Activated naive CD4-positive, alpha-beta T cell treated with anti-CD3 and anti-CD28 coated beads, Interleukin-2, amount 50 U/mL, for 72 hours (primary cell): ENCODE measurements at regions not wholly inside any gene's neighbourhood (a gene's known extent, or its start where the extent isn't known, plus 50 kb on each side); places are given as distances from the start of the nearest gene placed in this dataset.
"Not testable (repeated sequence)": the region's sequence is repeated elsewhere in the genome, so short reads cannot be mapped to it uniquely, and the experiment has no call there.

Source experiments
- ATAC-seq, 2 donors: fragments of 150-1000 bp; cut with Tn5 transposase; 2 replicates each; pipeline ENCODE4 v1.10.0; 2021; ENCODE audit warnings: mild to moderate bottlenecking in 2 of 2, moderate library complexity in 2 of 2
- DNase-seq, 2 donors: peaks; one replicate each; pipeline ENCODE4 v3.0.0; 2021 to 2022; ENCODE audit warnings: low spot score in 2 of 2
- H3K27ac Mint-ChIP-seq, 2 donors: one replicate each; pipeline ENCODE4 v1.8.0; 2022; ENCODE audit warnings: mild to moderate bottlenecking in 2 of 2, mixed read lengths in 2 of 2
- H3K36me3 Mint-ChIP-seq, 2 donors: one replicate each; pipeline ENCODE4 v1.8.0; 2022; ENCODE audit warnings: mixed read lengths in 2 of 2
- H3K9me3 Mint-ChIP-seq, 2 donors: one replicate each; pipeline ENCODE4 v1.8.0; 2022; ENCODE audit warnings: mixed read lengths in 2 of 2

DNA sequence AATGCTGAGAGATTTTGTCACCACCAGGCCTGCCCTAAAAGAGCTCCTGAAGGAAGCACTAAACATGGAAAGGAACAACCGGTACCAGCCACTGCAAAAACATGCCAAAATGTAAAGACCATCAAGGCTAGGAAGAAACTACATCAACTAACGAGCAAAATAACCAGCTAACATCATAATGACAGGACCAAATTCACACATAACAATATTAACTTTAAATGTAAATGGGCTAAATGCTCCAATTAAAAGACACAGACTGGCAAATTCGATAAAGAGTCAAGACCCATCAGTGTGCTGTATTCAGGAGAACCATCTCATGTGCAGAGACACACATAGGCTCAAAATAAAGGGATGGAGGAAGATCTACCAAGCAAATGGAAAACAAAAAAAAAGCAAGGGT lies 163.8 kb upstream of the RPS6KA2 start:
- H3K36me3 Mint-ChIP-seq, H3K27ac Mint-ChIP-seq, H3K9me3 Mint-ChIP-seq, ATAC-seq, DNase-seq: not testable (repeated sequence)

DNA sequence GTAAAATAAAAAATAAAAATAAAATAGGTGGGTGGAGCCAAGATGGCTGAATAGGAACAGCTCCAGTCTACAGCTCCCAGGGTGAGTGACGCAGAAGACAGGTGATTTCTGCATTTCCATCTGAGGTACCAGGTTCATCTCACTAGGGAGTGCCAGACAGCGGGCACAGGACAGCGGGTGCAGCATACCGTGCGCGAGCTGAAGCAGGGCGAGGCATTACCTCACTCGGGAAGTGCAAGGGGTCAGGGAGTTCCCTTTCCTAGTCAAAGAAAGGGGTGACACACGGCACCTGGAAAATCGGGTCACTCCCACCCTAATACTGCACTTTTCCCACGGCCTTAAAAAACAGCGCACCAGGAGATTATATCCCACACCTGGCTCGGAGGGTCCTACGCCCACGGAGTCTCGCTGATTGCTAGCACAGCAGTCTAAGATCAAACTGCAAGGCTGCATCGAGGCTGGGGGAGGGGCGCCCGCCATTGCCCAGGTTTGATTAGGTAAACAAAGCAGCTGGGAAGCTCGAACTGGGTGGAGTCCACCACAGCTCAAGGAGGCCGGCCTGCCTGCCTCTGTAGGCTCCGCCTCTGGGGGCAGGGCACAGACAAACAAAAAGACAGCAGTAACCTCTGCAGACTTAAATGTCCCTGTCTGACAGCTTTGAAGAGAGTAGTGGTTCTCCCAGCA lies 161.9 kb upstream of the RPS6KA2 start:
- H3K36me3 Mint-ChIP-seq, H3K27ac Mint-ChIP-seq, DNase-seq, H3K9me3 Mint-ChIP-seq, ATAC-seq: not testable (repeated sequence)

DNA sequence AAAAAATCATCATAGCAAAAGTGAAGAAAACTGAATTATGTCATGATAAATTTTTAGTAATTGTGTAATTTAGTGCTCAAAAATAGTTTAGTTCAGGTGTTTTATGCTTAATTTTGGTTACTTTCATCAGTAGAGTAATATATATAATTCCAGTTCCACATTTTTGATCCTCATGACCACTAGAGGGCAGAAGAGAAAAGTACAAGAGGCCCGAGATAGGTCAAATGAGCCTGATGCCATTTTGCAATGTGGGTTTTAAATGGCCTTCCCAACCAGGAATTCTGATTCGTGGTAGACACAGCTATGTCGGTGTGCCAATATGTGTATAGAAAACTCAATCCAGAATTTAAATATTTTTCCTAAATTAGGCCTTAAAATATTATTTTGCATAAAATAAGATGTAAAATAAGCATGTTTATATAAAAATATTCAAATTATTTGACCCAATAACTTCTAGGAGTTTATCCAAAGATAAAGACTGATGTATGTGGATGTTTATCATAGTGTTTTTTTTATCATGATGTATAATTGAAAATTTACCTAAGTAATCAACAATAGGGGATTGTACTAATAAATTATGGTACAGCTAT lies 159.7 kb upstream of the RPS6KA2 start:
- Mint-ChIP-seq H3K9me3 (no peaks in the 10 kb centered on the region), H3K27ac (no peak overlapping the region), H3K36me3 (no peaks in the 10 kb centered on the region)
- DNase-seq (no peak), ATAC-seq (peak in 1 of 2 donors; percentile 54)

DNA sequence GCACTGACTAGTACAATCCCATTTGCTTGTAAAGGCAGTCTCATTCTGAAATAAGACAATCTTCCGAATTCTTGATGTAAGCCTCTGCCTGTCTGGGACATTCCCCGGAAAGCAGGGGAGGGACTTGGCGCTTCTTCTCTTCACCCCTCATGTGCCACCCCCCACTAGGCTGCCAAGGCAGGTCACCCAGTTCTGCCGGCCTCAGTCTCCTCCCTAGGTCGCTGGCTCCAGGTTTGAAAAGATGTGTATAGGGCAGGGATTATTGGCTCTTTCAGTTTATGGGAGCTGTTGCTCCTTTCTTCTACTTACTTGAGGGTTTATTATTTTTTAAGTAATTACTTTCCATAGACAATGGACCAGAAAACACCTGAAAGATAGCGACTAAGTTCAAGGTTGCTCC lies 158.1 kb upstream of the RPS6KA2 start:
- no peaks in the 10 kb centered on the region for H3K36me3 Mint-ChIP-seq
- ATAC-seq (no peak), DNase-seq (no peak)
- no peaks in the 10 kb centered on the region for H3K9me3 Mint-ChIP-seq
- H3K27ac Mint-ChIP-seq, result no peak overlapping the region

DNA sequence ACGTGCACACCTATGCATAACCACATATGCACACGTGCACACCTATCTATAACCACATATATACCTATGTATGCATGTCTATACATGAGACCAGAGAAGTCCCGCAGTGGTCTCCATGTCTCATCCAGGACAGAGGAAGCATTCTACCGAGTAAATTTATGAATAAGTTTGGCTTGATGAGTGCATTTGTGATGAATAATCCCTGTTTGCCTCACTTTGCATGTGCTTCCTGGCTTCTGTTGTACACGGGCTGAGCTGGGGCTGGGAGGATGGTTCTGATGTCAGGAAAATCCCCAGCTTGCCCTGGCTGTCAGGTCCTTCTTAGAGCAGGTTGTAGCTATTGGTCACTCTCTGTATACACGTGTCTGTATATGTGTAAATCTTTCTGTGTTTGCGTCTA lies 157.6 kb upstream of the RPS6KA2 start:
- ATAC-seq (no peak), DNase-seq (no peak)
- Mint-ChIP-seq H3K9me3 (no peaks in the 10 kb centered on the region), H3K27ac (no peak overlapping the region), H3K36me3 (no peaks in the 10 kb centered on the region)

DNA sequence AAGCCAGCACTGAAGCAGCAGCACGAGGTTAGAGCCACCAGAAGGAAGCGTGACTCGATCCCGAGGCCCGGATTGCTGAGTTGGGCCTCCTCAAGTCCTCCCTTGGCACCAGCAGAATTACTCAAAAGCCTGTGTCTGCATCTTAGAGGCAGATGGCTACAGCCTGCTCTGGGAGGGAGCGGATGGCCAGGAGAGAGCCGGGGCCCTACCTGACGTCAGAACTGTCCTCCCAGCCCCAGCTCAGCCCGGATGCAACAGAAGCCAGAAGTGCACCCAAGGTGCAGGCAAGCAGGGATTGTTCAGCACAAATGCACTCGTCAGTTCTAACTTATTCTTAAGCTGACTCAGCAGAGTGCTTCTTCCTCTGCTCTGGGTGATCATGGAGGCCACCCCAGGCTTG lies 155.5 kb upstream of the RPS6KA2 start:
- Mint-ChIP-seq H3K9me3 (no peaks in the 10 kb centered on the region), H3K27ac (no peak overlapping the region), H3K36me3 (no peaks in the 10 kb centered on the region)
- DNase-seq (no peak), ATAC-seq (no peak)

DNA sequence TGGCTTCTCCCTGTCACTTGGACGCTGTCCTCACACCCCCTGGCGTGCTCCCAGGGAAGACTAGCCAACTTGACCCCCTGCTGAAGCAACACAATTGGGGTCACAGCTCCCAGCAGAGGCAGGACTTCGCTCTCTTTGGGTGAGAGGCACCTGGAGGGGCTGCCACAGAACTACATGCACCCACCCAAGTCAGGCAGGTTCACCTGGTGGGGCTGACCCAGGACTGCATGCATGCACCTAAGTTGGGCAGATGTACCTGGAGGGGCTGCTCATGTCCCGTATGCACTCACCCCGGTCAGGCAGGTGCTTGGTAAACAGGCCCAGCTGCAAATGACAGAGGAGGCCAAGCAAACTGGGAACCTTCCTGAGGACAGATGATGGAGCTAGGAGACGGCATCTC lies 154.3 kb upstream of the RPS6KA2 start:
- Mint-ChIP-seq H3K9me3 (no peaks in the 10 kb centered on the region), H3K27ac (no peak overlapping the region), H3K36me3 (no peaks in the 10 kb centered on the region)
- ATAC-seq, result no peak
- no peak for DNase-seq

DNA sequence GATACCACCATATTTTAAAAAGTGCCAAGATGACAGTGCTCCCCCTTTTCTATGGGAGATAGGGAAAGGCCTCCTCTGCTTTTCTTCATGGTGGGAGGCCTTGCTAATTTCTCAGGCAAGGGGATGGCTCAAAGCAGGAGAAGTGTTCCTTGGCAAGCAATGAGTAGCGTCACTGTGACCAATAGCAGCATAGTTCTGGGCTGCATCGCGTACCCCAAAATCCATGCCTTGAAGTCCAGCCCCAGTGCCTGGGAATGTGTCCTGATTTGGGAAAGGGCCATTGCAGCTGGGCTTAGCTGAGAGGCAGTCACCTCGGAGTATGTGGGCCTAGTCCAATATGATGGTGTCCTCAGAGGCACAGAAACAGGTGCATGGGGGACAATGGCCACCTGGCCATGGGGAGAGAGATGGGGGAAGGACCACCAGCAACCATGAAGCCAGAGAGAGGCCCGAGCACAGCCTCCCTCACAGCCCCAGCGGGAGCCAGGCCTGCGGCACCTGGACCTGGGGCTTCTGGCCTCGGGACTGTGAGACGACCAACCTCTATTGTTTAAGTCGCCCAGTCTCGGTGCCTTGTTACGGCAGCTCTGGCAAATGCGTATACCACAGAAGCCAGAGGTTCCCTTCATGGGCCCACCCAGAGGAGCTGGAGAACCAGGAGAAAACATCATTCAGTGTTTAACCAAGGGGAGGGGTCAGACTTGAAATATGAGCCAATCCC lies 153.1 kb upstream of the RPS6KA2 start:
- no peak for ATAC-seq
- no peak for DNase-seq
- Mint-ChIP-seq H3K27ac (no peak overlapping the region), H3K9me3 (no peaks in the 10 kb centered on the region), H3K36me3 (no peaks in the 10 kb centered on the region)

DNA sequence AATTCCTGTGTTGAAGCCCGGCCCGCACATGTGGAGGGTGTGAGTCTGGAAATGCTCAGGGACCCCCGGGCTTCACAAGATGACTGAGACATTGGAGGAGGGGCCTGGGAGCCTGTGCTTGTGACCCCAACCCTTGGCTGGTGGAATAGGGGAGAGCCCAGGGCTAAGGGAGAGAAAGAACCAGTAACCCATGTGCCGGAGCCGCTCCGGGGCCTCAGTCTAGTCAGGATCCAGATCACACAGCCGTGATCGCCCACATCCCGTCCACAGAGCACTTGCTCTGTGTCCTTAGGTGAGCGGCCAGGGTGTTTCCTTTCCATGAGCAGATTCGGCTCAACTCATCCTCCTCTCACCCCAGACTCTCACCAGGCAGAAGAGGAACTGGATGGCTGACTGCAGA lies 152.3 kb upstream of the RPS6KA2 start:
- H3K36me3 Mint-ChIP-seq, result no peaks in the 10 kb centered on the region
- no peak for DNase-seq
- no peaks in the 10 kb centered on the region for H3K9me3 Mint-ChIP-seq
- H3K27ac Mint-ChIP-seq, result no peak overlapping the region
- no peak for ATAC-seq

DNA sequence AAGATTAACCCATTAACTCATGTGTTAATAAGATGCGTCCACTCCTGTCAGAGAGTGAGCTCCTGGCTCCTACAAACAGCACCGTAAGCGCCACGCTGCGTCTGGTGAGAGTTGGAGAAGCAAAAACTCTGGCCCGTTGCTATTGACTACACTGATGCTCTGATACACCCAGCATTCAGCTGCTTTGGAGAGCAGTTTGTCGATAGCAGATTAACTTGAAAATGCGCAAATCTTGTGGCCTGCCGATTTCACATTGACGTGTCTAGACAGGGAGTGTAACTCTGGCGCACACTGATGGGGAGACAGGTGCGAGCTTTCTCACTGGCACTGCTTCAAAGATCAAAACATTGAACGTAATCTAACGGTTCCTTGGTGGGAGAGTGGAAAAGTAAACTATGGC lies 151.7 kb upstream of the RPS6KA2 start:
- no peak for DNase-seq
- Mint-ChIP-seq H3K27ac (no peak overlapping the region), H3K36me3 (no peaks in the 10 kb centered on the region), H3K9me3 (no peaks in the 10 kb centered on the region)
- ATAC-seq, result no peak

DNA sequence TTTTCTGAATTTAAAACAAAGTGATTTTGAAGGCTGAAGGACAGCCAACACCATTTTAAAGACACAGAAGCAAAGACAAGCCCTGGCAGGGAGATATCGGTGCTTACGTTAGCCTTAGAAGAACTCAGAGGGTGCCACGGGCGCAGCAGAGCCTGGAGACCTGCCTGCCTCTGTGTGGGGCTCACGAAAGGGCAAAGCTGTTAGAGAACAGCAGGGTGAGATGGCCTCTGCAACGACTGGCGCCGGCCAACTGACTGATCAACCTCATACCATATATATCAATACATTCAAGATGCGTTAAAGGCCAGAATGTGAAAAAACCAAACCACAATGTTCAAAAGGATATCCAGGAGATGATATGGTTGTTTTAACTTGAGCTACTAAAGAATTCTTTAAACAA lies 151.0 kb upstream of the RPS6KA2 start:
- H3K36me3 Mint-ChIP-seq, result no peaks in the 10 kb centered on the region
- H3K27ac Mint-ChIP-seq, result no peak overlapping the region
- DNase-seq, result no peak
- no peak for ATAC-seq
- no peaks in the 10 kb centered on the region for H3K9me3 Mint-ChIP-seq

DNA sequence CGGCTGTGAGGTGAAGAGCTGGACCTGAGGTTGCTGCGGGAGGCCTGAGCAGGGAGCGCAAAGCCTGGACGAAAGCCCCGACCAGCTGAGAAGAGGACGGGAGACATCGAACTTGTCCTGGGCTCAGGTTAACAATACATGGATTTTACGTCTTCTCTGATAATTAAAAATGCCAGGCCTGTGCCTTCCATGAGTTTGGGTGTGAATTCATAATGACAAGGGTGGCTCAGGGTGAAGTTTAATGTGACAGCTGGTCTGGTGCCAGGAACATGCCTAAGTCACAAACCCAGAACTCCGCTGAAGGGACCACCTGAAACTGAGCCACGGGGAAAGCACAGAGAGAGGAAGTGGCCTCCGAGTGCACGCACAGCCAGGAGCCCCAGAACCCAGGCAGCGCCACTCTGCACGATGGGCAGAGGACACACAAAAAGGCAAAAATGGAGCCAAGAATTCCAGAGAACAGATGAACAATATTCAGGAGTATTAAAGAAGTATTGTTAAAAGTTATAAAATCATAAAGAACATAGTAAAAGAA lies 150.1 kb upstream of the RPS6KA2 start:
- DNase-seq (no peak), ATAC-seq (no peak)
- Mint-ChIP-seq H3K9me3 (no peaks in the 10 kb centered on the region), H3K36me3 (no peaks in the 10 kb centered on the region), H3K27ac (no peak overlapping the region)

DNA sequence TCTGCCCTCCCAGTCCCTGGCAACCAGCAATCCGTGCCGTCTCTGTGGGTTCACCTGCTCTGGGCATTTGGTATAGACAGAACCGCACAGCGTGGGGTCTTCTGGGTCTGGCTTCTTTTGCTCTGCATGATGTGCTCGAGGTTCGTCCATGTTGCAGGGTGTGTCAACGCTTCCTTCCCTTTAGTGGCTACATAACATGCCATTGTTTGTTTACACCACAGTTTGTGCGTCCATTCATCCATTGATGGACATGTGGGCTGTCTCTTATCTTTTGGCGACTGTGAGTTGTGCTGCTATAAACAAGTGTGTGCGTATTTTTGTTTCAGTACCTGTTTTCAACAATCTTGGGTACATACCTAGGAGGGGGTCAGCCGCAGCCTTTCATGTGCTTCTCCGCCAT lies 149.5 kb upstream of the RPS6KA2 start:
- H3K9me3 Mint-ChIP-seq, result no peaks in the 10 kb centered on the region
- no peak for ATAC-seq
- DNase-seq, result no peak
- no peak overlapping the region for H3K27ac Mint-ChIP-seq
- H3K36me3 Mint-ChIP-seq, result no peaks in the 10 kb centered on the region

DNA sequence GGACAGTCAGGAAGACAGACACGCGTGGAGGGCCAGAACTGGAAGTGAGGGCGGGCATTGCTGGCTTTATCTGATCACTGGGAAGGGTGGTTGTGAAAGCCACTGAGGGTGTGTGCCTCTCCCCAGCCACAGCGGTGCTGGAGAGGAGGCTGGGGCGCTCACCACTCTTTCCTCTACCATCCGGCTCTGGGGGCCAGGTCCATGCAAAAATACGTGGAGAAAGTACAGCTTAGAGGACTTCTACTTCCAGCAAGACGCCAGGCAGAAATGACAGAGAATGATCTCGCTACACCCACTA lies 148.8 kb upstream of the RPS6KA2 start:
- no peak for ATAC-seq
- H3K36me3 Mint-ChIP-seq, result no peaks in the 10 kb centered on the region
- no peaks in the 10 kb centered on the region for H3K9me3 Mint-ChIP-seq
- H3K27ac Mint-ChIP-seq, result no peak overlapping the region
- no peak for DNase-seq

DNA sequence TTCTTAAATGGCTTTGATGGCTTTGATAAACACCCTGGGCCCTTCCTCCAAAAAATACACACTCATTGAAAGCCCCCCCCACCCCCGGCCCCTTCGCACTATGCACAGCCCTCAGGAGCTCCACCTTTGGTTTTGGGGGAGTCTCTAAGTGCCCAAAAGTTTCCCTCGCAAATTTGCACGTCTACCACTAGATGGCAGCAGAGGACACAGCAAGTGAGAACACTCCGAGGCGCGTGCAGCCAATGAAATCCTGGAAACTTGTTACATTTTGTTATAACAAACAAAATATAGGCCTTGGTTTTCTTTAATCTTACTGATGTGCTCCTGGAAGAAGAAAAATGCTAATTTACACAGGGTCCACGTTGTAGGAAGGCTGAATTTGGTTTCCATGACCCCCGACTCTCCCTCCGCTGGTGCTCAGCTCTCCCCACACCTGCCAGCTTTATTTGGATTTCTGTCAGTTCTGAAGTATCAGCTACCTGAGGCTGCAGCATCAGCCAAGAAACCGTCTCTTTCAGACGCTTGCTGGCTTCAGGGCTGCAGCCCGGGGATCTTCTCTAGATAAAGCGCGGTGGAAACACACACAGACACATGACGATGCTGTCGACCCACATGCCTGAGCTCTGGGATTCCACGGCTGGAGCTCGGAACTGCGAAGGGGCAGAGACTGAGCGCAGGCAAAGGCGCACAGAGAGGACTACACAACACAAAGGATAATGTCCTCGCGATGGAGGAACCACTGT lies 148.3 kb upstream of the RPS6KA2 start:
- ATAC-seq, result peak; percentile 71 to 82
- Mint-ChIP-seq H3K9me3 (no peaks in the 10 kb centered on the region), H3K36me3 (no peaks in the 10 kb centered on the region), H3K27ac (no peak overlapping the region)
- DNase-seq, result peak in 1 of 2 donors; percentile 70

DNA sequence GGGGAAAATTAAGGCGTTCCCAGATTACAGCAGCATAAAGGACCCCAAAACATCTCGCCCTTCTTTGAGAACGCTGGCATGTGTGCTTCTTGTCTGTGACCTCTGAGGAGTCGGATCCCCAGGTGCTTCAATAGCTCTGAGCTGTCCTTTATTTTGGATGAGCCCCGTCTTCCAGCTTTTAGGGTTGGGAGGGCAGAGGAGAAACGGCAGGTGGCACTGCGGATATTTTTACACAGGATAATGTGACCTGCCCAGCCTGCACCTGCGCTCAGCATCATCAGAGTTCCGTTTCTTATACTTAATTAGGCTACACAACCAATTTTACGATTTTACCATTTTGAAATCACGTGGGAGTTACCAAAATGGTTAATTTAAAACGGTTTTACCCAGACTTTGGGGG lies 147.7 kb upstream of the RPS6KA2 start:
- DNase-seq, result no peak
- Mint-ChIP-seq H3K36me3 (no peaks in the 10 kb centered on the region), H3K9me3 (no peaks in the 10 kb centered on the region), H3K27ac (no peak overlapping the region)
- no peak for ATAC-seq

DNA sequence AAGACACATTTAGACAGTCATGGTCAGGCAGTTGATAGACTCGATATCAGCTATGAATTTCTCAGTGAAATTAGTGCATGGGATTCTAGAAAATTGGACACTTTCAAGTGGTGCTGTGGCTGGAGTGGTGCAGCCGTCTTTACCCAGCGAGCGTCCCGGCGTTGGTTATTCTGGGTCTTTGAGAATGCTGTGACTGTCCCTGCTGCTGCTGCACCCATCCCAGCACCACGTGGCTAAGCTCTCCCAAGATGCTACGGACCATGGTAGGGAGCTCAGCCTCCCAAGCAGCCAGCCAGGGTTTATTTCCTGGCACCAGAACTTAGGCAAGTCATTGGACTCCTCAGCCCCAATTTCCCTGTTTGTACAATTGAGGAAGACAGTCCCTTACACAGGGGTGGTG lies 147.2 kb upstream of the RPS6KA2 start:
- H3K27ac Mint-ChIP-seq, result no peak overlapping the region
- ATAC-seq (no peak), DNase-seq (no peak)
- no peaks in the 10 kb centered on the region for H3K9me3 Mint-ChIP-seq
- H3K36me3 Mint-ChIP-seq, result no peaks in the 10 kb centered on the region
